UCSD-AML1 (cell line): ENCODE measurements at regions not wholly inside any gene's neighbourhood (a gene's known extent, or its start where the extent isn't known, plus 50 kb on each side); places are given as distances from the start of the nearest gene placed in this dataset.
"Not testable (repeated sequence)": the region's sequence is repeated elsewhere in the genome, so short reads cannot be mapped to it uniquely, and the experiment has no call there.

Source experiments
- DNase-seq: peaks from one replicate; lab custom pipeline; 2025; ENCODE audit not compliant: unreplicated experiment; lab: John Stamatoyannopoulos, UW

DNA sequence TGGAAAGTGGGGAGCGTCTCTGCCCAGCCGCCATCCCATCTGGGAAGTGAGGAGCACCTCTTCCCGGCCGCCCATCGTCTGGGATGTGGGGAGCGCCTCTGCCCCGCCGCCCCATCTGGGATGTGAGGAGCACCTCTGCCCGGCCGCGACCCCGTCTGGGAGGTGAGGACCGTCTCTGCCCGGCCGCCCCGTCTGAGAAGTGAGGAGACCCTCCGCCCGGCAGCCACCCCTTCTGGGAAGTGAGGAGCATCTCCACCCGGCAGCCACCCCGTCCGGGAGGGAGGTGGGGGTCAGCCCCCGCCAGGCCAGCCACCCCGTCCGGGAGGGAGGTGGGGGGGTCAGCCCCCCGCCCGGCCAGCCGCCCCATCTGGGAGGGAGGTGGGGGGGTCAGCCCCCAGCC lies 190.0 kb upstream of the MGAT5 start:
- not testable (repeated sequence) for DNase-seq

- DNase-seq: no peak
Observed at GRCh38 chr2:134070281-134070741, 183.6 kb upstream of the MGAT5 start.

- DNase-seq: no peak
Observed at GRCh38 chr2:134072341-134072740, 181.5 kb upstream of the MGAT5 start.

GRCh38 chr2:134073023-134073422 lies 180.8 kb upstream of the MGAT5 start:
- no peak for DNase-seq

- no peak for DNase-seq
Observed at GRCh38 chr2:134074619-134075018, 179.3 kb upstream of the MGAT5 start.

DNA sequence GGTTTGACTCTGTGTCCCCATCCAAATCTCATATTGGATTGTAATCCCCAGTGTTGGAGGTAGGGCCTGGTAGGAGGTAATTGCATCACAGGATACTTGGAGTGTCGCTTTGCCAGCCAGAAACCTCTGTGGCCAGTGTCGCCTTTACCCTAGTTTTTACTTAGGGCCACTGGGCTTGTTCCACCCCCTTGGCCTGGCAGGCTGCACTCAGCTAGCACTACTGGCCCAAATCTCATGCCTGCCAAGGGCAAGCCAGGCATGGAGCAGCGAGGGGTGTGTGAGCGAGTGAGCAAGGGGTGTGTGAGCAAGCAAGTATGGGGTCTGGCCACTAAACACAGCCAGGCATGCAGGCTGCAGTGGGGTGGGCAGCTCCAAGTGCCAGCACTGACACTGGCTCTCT lies 178.7 kb upstream of the MGAT5 start:
- DNase-seq: no peak

- no peak for DNase-seq
Observed at GRCh38 chr2:134078354-134078753, 175.5 kb upstream of the MGAT5 start.

DNA sequence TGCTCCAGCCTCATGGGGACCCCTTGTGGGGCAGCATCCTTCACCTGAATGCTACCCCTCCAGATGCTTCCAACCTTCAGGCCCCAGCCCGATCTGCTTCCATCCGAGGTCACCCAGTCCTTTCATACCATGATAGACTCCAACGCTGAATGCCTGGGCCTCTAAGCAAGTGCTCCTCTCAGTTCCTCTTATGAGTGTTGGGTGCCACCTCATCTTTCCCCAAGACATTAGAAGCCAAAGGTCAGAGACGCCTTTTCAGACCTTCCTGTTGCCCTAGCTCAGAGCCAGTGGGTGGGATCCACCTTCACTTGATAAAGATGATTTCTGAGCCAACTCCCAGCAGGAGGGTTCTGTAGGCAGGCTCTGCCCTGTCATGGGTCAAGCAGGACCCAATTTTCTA lies 174.5 kb upstream of the MGAT5 start:
- no peak for DNase-seq

DNA sequence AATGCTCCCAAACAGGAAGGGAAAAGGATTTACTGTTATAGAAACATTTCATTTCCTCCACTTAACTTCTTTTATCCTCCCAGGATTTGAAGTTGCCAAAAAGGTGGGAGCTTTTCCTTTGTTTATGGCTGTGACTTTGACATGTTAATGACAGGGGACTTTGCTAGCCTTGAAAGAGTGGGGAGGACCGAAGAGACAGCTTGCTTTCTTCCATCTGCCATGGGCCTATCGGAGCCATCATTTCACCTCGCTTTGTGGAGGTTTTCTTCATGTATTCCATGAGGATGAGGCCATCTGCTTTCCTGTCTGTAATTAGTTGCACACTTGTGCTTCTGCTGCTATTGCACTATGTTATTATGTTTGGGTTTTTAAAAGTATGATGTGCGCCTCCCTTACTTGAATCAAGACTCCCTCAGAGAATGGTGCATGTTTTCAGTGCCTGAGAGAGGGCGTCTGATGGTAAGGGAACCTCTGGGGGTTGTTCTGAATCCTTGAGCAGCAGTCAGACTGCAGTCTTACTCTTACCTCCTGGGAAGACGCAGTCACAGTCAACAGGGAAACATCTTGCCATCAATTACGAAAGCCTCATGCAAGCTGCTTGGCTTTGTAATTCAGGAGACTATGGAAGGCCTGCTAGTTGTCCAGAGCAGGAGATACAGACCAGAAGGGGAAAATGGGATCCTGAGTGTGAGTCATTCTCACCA lies 173.3 kb upstream of the MGAT5 start:
- no peak for DNase-seq

- DNase-seq: no peak
Observed at GRCh38 chr2:134081238-134081938, 172.5 kb upstream of the MGAT5 start.

GRCh38 chr2:134083548-134083947 lies 170.3 kb upstream of the MGAT5 start:
- DNase-seq: no peak

- no peak for DNase-seq
Observed at GRCh38 chr2:134086594-134087219, 167.2 kb upstream of the MGAT5 start.

DNA sequence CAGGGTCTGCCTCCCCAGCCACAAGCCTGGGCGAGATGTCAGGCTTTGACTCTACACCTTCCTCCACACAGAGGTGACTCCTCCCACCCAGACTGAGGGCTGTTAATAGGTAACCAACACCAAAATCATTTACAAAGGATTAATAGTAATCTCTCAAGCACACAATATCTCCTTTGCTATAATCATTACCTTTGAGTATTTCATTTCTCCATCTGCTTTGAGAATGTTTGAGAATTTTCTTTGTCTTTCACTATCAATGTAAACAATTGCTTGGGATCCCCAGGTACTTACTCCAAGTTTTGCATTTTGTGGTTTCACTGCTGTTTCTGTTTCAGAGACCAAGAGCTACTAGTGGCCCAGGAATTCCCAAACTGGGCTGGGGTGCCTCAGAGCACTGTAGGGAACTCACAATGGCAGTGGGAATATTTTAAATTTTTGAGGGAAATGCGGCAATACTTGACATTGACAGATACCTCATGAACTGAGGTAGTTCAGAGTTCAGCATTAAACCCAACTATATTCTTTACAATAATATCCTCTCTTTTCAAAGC lies 166.4 kb upstream of the MGAT5 start:
- no peak for DNase-seq

DNA sequence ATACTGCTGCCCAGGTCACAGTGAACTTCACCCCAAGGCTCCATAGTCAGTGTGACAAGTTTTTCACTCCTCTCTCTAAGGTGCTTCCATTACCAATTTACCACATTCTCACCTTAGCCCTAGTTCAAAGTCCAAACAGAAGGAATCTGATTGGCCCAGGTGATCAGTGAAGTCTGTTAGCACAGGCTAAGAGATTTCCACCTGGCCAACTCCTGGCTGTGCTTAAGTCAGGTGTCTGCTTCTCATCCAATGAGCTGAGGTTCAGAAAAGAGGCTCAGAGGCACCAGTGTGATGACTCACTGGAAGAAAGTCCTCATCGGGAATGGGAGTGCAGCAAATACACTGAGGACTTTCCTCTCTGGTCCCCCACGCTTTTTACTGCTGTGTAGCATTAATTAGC lies 164.4 kb upstream of the MGAT5 start:
- no peak for DNase-seq

DNA sequence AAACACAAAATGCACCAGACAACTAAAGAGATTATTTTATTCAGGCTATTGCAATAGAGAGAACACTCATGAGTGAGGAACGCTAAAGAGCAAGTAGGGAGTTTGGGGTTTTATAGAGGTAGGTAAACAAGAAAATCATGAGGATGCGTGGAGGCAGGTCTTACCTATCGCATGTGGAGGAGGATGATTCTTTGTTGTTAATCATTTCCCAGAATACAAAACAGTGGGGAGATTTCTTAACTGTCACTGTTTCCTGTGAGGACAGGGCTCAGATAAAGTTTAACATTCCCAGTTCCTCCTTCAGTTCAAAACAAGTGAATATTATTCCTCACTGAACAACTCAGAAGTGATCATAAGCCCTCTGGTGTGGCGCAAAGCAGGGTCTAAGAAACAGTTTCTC lies 156.1 kb upstream of the MGAT5 start:
- DNase-seq: no peak

DNA sequence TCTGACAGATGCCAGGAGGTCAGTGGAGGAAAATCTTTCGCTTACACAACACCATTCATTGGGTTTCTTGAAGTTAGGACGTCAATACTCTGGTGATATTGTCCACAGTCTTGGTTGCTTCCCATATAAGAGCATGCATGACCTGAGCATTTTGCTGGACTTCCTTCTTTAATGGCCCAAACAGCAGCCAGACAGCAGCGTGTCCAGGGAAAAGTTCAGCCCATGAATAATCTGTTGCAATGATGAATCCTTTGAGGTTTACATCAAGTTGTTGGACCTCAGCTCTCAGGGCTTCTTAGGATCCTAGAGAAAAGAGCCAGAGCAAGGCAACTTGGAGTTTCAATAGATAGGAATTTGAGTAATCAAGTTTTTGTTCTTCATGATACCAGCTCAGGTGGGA lies 155.6 kb upstream of the MGAT5 start:
- DNase-seq: no peak

- no peak for DNase-seq
Observed at GRCh38 chr2:134099273-134099672, 154.6 kb upstream of the MGAT5 start.

DNA sequence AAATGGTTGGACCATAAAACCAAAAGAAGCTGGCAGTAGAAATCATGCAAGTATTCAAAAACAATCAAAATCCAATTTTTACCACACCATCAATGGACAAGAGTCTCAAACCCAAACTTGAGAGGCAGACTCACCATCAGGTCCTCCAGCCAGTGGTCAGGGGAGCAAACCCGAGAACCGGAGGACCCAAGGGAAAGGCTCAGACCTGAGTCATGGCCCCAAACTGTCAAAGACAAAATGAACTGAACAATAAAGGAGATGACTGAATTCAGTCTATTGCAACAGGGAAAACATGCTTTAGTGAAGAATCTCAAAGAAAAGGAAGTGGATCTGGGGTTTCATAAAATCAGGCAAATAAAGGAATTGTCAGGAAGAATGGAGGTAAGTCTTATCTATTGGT lies 150.7 kb upstream of the MGAT5 start:
- DNase-seq: no peak

- DNase-seq: no peak
Observed at GRCh38 chr2:134104754-134105153, 149.1 kb upstream of the MGAT5 start.

DNA sequence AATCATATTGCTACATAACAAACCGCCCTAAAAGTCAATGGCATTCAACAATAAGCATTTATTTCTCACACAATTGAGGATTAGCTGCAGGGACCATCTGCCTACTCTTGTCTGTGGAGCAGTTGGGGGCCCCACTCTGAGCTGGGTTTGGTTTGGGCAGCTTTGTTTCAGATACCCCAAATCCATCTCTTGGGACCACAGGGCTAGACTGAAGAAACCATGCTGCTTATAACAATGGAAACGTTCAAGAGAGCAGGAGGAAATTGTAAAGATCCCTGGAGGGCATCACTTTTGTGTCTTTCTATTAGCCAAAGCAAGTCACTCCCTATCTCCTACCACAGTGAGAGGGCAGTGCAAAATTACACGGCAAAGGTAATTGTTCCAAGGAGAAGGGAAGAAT lies 146.5 kb upstream of the MGAT5 start:
- DNase-seq: no peak

DNA sequence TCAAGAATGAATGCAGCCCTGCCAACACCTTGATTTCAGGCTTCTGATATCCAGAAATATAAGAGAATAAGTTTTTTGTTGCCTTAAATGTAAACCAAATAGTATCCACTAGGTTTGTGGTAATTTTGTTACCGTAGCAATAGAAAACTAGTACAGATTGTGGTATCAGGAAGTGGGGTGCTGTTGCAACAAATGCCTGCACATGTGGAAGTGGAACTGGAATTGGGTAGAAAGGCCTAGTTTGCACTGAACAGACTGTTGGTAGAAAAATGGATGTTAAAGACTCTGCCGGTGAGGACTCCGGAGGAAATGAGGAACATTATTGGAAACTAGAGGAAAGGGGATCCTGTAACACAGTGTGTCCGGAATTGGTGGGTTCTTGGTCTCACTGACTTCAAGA lies 145.8 kb upstream of the MGAT5 start:
- DNase-seq: no peak

GRCh38 chr2:134109246-134109645 lies 144.6 kb upstream of the MGAT5 start:
- DNase-seq: no peak
